Stimulated activated naive CD4-positive, alpha-beta T cell (primary cell): ENCODE measurements at regions not wholly inside any gene's neighbourhood (a gene's known extent, or its start where the extent isn't known, plus 50 kb on each side); places are given as distances from the start of the nearest gene placed in this dataset.
"Not testable (repeated sequence)": the region's sequence is repeated elsewhere in the genome, so short reads cannot be mapped to it uniquely, and the experiment has no call there.

Source experiments
- DNase-seq, 6 experiments: peaks; one replicate each; lab custom pipeline; 2025; lab: John Stamatoyannopoulos, UW

DNA sequence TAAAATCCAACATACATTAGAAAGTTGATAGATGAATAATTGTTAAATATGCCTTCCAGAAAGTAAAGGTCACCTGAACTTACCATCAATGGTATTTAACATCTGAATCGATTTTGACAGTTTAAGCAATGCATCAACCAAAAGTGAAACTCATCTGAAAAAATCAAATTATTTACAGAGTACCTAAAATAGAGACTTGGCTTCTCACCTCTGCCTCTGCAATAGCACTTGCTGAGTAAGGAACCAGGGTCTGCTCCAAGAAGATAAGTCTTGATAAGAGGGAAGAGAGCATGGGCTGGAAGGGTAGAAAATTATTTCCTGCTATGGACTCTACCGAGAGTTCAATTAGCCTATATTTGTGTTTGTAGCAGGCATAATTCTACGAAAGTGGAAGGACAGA is 868.3 kb downstream of the STIM2 start:
- DNase-seq: no peak

DNA sequence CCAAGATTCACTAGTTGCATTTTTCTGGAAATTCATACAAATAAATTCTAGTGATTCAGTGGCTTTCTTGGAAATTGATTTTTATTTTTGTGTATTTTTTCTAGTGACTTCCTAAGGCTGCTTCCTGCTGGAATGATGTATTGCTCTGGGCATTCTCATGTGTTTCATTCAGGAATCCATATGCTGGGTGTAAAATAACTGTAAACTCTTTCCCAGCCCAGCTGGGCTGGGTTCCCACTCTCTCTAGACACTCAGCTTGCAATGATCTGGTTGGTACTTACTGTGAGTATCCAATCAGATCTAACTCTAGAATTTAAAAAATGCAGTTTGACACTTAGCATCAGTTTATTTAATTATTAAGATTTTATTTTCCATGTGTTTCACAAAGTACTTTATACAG is 882.2 kb downstream of the STIM2 start:
- DNase-seq: no peak

DNA sequence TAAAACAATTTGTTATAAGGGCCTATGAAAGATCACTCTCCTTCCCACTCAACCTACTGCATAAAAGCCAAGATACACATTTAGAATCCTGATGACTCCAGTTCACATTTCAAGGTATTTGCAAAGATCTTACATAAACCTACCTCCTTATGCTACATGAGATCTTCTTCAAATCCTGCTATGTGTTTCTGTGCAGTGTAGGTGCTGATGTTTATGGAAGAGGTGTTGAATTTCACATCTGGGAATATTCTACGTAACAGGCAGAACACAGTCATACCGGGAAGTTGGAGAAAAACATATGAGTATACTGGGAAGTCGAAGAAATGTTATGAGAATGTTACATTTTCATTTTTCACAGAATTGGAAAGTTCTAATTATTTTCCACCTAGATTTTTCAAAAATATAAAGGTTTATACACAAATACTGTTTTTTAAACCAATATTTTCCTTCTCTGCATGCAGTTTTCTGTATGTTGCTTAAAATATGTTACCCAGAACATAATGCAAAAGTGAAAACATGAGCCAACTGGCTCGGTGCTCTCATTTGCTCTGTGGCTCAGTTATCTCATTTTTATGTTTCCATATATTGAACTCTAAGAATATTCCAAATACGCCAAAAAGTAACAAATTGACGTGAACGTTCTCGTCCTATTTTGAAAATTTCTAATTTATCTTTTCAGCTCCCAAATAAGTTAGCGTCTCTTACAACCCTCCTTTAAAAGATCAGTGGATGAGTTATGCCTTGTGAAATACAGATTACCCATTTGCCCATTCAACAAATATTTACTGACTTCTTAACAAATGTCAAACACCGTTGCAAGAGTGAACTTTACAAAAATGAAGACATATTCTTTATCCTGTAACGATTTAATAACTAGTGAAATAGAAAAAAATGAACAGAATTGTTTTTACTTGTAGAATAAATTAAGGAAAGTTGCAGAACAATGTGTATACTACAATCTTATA is 899.3 kb downstream of the STIM2 start:
- DNase-seq: no peak

DNA sequence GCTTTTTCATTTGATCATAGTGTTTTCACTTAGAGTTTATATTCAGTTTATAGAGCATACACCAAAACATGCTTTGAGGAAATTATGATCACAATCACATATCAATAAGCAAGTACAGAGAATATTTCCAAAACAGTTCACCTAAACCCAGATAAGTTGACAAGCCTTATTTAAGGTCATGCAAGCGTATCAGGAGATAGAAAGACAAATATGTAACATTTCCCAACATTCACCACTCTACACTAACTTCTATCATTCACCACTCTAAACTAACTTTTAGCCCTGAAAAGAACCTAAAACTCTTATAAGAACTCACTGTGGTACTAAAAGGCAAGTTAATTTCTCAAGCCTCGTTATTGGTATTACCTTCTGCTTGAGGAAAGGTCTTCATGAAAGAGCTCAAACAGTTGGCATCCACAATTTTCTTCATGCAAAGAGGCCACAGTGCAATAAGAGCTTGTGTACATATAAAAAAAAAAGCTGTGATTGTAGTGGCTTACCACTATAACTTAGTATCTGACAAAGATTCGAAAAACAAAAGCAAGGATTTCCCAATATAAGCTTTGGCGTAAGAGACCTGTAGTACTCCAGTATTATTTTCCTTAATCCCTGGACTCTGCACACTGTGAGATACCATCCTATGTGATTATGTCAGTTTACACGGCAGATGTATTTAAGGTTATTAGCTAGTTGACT is 903.3 kb downstream of the STIM2 start:
- DNase-seq: no peak

DNA sequence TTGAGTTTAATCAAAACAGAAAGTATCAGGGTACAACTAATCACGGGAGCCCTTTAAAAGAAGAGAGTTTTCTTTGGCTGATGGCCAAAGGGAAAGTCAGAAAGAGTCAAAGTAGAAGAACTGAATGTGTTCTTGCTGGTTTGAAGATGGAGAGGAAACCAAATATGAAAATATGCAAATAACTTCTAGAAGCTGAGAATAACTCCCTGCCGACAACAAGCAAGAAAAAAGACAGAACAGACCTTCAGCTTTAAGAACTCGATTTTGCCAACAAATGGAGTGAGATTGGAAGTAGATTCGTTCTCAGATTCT is 903.8 kb downstream of the STIM2 start:
- no peak for DNase-seq

DNA sequence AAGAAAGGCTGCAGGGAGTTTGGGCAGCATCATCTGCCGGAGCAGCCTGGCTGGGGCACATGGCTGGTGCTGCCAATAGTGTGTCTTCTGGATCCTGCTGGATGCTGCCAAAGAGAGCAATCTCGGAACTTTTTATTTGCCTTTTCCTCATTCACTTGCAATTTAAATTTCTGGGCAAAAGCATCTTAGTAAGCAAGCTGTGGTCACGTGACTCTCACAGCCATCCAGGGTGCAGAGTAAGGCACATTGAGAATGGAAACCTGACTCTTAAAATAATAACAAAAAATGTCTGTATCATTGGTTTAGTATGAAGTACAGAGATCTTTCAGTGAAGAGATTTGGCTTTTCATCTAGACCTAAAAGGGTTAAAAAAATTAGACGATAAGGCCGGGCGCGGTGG is 910.3 kb downstream of the STIM2 start:
- no peak for DNase-seq

DNA sequence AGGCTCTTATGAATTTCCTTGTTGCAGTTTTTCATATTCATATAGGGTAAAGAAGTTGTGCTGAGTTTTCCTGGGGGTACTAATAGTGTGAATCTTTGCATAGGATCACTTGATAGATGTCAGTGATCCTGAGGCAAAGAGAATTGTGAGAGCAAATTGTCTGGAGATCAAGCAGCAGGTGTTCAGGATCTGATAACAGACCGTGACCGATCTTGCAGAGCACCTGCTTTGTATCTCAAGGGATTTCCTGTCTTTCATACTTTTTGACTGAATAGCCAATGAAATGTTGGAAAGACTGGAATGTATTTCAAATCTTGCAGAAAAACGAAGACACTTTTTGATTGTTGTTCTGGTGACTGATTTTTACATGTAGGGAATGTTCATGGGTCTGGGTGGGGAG is 914.5 kb downstream of the STIM2 start:
- no peak for DNase-seq

DNA sequence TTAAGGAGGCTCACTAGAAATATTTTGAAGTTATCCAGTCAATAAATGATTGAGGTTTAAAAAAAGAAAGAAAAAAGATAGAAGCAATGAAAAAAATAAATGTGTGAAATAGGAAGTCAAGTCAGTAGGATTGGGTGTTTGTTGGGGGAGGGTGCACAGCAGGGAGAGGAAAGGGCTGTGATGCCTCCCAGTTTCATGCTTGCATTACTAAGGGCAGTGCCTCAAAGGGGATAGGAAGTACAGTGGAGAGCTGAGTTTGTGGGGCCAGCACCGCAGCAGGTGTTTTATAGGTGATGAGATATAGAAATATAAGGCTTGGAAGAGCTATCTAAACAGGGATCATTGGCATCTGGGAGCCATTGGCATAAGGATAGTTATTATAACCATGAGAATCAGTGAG is 919.2 kb downstream of the STIM2 start:
- no peak for DNase-seq

DNA sequence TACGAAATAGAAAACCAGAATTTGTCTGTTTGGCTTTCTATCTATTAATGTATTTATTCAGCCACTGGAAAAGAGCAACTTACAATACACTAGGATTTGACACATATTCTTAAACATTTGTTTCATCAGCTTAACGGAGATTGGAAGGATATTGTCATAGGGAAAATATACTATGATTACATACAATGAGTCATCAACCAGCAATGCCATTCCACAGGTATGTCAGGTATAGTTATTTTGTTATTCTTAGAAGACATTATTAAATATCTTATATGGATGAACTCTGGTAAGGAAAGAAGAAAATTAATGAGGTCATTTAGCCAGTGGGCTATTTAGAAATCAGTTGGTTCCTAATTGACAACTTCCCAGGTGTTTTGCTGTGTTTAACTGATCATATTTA is 926.6 kb downstream of the STIM2 start:
- no peak for DNase-seq

DNA sequence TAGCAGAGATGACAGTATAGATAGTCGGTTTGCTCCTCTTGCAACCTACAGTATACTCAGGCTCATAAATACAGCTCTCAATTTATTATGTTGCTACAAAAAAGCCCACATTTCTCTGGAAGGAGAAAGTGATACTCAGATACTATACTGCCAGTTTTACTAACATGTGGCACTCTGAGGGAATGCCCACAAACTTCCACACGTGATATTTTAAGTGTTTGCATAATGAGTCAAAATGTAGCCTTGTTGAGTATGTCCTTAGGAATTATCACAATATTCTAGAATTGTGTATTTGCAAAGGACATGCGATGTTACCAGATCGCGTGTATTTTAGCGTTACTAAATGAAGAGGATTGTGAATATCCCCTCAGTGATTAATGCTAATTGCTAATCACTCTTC is 929.1 kb downstream of the STIM2 start:
- DNase-seq: no peak

DNA sequence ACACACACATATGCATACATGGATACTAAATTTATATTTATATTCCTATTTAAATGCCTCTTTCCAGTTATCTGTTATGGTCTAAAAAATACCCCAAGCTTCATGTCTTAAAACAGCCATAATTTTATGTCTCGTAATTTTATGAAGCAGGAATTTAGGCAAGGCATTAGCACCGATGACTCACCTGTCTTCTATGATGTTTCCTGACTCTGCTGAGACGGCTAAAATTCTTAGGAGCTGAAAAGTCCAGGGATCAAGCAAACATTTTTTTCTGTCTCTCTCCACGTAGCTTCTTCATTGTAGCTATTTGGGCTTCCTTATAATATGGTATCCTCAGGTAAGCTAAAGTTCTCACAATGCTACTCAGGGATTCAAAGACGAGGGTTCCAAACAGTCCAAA is 930.3 kb downstream of the STIM2 start:
- no peak for DNase-seq

DNA sequence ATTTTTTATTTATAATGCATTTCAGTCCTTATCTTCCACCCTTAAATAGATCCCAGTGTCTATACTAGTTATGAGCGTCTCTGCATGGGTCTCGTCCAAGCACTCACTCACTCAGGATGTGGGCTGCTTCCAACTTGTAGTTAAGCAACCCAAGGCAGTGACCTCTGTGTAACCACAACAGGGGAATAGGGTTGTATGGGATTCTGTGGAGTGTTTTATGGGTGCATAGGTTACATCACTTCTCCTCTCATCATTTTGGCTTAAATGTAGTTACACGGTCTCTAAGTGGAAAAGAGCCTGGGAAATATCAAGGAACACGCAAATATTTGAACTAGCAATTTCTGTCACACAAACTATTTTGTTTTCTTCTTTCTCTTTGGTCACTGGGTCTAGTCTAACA is 931.0 kb downstream of the STIM2 start:
- no peak for DNase-seq

DNA sequence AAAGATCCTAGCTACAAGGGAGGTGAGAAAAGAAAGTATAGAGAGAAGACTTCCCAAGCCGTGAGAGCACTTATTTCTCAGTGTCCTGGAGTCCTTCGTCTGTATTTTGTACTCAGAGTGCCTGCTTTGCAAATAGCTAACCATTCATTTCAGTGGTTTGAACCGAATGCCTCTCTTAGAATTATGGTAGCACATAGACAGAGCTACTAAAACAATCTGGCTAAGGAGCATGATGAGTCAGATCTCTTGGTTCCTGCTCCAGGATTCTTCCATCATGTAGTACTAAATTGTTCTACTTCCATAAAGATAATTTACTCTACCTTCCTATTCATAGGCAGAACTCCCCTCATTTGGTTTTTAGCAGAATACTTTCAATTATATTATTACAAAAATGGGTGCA is 946.6 kb downstream of the STIM2 start:
- no peak for DNase-seq

DNA sequence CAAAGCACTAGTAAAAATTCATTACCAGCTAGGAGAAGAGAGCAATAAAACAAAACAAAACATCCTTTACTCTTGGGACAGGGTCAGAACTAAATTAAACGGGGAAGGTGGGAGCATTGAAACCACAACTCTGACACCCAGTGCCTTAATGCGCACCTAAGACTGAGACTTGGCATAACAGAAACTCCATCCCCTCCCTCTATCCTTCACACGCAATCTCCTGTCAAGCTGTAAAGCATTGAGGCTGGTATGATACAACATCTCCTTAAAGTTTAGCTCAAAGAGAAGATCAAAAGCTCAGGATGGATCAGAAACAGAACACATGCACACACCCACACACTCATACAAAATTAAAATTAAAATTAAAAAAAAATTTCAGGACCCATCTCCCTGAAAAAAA is 951.3 kb downstream of the STIM2 start:
- DNase-seq: no peak

DNA sequence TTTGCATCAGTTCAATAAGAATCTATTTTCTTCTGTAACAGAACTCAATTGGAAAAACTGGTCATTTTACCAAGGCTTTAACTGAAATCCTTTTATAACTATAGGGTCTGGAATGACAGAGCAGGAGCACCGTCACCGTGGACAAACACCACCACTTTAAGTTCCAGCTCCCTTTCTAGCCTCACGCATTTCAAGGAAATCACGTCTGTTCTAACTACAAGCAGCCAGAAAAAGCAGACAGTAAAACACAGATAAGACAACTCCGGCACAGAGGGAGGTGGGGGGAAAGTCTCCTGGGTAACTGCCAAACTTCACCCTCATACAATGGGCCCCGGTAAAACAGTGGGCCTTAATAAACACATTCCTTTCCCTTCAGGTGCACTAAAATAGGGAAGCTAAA is 952.6 kb downstream of the STIM2 start:
- not testable (repeated sequence) for DNase-seq

DNA sequence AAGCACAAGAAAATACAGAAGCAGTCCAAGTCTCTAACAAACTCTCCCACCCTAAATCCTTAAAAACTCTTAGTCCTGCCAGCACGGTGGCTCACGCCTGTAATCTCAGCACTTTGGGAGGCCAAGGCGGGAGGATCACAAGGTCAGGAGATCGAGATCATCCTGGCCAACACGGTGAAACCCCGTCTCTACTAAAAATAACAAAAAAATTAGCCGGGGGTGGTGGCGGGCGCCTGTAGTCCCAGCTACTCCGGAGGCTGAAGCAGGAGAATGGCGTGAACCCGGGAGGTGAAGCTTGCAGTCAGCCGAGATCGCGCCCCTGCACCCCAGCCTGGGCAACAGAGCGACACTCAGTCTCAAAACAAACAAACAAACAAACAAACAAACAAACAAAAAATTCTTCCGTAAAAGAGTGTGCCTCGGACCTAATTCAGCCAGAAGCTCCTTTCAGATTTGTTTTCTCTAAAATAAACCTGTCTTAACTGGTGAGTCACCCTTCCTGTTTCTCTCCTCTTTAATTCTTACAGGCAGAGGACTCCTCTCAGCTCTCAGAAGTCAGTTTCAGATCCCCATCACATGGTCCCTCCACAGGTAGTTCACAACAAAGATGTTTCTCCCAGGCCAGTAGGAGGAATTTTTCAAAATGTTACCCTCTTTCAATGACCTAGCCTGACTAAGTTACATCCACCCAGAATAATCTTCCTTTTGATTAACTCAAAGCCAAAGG is 953.2 kb downstream of the STIM2 start:
- DNase-seq: not testable (repeated sequence)

DNA sequence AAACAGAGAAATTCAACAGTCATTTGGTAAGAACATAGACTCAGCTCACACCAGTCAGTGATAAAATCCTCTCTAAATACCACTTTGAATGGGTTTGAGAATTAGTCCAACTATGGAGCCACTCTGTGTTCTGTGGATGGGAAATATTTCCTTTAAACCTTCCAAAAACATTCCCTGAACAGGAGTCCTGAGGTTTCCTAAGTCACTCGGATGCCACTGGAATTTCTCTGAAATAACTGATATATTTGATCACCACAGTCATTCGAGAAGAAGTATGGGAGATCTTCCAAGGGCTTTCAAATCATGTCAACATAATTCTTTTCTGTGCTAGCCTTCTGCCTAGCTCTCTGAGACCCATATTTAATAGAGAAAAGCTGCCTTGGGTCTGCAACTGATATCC is 958.6 kb downstream of the STIM2 start:
- DNase-seq: no peak

DNA sequence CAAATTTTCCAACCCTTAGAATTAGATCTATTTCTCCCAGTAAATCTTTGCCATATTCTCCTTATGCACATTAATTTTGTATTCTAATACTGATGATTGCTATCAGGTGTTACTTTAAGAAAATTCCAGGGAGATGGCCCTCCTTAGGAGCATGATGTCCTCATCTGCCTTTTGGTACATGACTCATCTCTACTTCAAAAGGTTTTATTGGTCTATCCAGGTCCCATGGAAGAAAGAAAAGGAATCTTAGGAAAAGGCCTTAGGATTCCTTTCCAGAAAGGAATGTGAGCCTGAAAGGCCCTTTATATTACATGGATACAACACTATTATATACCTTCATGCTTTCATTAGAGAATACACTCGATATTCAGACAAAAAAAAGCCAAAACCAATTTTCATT is 968.2 kb downstream of the STIM2 start:
- DNase-seq: no peak

DNA sequence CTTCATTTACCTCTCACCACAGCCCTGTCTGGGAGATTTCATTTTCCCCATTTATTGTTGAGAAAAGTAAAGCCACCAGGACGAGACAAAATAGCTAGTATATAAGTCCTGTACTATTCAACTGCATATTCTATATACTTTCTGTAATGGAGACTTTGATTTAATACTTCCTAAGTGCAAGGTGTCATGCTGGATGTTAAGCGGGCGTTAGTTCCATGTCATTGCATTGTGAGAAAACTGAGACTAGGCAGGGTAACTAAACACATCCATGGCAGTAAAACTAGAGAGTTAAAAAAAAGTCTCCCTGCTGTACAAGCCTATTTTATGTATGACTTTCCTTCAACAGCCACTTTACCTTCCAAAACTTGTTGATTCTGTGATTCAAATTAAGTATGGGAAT is 969.6 kb downstream of the STIM2 start:
- no peak for DNase-seq

DNA sequence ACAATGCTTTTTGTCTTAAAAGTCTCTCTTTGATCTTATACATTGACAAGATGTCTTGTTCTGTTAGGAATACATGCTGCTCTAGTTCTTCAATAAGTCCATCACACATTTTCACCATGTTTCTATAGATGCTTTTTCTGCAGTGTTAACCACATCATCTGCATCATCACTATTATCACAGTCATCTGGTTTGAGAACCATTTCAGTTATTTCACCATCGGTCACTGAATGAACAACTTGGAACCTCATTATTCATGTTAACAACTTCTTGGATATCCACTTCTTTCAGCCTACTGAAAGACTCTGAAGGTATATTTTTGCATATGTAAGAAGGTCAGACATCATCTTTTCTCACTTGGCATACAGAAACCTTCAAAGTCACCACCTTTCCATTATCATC is 975.2 kb downstream of the STIM2 start:
- DNase-seq: no peak

DNA sequence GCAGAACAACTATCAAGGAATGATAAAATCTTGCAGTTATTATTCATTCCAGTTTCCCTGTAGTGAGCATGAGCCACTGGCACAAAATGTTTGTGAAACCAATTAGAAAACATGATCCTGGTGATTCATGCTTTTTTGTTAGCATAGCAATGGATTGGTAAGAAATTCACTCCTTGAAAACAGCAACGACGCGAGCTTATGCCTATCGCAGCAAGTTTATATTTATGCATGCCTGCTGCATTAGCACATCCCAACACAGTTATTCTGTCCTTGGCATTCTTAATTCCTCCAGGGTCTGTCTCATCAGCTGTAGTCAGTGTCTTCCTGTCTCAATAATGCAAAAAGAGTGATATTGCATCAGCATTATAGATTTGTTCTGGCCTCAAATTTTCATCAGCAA is 975.9 kb downstream of the STIM2 start:
- DNase-seq: no peak

DNA sequence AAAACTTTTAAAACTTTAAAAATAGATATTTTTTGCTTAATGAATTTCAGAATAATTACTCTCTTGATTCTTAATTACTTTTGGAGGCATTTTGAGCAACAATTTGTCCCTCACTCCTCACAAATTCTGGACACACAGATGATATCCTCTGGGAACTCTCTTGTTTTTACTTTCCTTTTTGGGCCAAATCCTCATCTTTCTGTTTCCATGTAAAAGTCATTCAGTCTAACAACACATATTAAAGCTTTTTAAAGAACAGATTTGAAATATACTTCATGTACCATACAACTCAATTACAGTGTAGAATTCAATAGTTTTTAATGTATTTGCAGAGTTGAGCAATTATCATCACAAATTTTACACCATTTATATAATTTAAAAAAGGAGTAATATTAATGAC is 983.1 kb downstream of the STIM2 start:
- DNase-seq: no peak

DNA sequence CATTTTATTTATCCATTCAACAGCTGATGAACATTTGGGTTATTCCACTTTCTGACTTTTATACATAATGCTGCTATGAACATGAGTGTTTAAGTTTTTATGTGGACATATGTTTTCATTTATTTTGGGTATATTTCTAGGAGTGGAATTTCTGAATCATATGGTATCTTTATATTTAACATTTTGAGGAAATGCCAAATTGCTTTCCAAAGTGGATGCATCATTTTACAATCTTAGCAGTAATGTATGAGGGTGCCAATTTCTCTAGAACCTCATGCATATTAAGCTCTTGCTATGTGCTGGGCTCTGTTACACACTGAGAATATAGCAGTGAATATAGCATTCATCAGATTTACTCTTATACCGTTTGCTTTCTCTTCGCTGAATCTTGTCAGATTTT is 983.7 kb downstream of the STIM2 start:
- DNase-seq: no peak
